ENCODE measurements at regions not wholly inside any gene's neighbourhood (a gene's known extent, or its start where the extent isn't known, plus 50 kb on each side); places are given as distances from the start of the nearest gene placed in this dataset.

- H3K27me3 ChIP-seq: no peaks in the 10 kb centered on the region
- no peak for DNase-seq (ENCODE audit: low spot score)
- no peak overlapping the region for H3K4me3 ChIP-seq
- H3K36me3 ChIP-seq (replicated peaks; ENCODE audit: insufficient read depth, low read depth): no peaks in the 10 kb centered on the region
- no peak overlapping the region for H3K27ac ChIP-seq
- no peak overlapping the region for H3K4me2 ChIP-seq
- H4K20me1 ChIP-seq (ENCODE audit: insufficient read depth, poor library complexity, severe bottlenecking): no peaks in the 10 kb centered on the region
- no peaks in the 10 kb centered on the region for H3K9me2 ChIP-seq (replicated peaks; ENCODE audit: insufficient read depth)
- no peaks in the 10 kb centered on the region for H3K9me3 ChIP-seq (ENCODE audit: low read depth)
- TF ChIP-seq CTCF (IDR thresholded peaks at IDR 0.05; ENCODE audit: poor library complexity): no peak
- TF ChIP-seq EZH2 (IDR thresholded peaks at IDR 0.05; ENCODE audit: borderline replicate concordance): no peak
- no peak for TF ChIP-seq EZH2phosphoT487 (IDR thresholded peaks at IDR 0.05; ENCODE audit: low read depth, severe bottlenecking, unreplicated experiment)
- H3K4me1 ChIP-seq (ENCODE audit: insufficient read depth): no peaks in the 10 kb centered on the region
- H3K79me2 ChIP-seq: no peaks in the 10 kb centered on the region
- WGBS (ENCODE audit: low lambda C conversion rate, missing lambda C conversion rate): 66% methylated on average over 3 of the region's 3 CpGs
- no peak overlapping the region for H2AFZ ChIP-seq
Measured at GRCh38 chr10:56785292-56785691, 424.2 kb upstream of the ZWINT start.

GRCh38 chr10:56782503-56782902 is 421.4 kb upstream of the ZWINT start:
- no peaks in the 10 kb centered on the region for H3K4me1 ChIP-seq (ENCODE audit: insufficient read depth)
- DNase-seq (ENCODE audit: low spot score): no peak
- TF ChIP-seq EZH2 (IDR thresholded peaks at IDR 0.05; ENCODE audit: borderline replicate concordance) (no peak), CTCF (IDR thresholded peaks at IDR 0.05; ENCODE audit: poor library complexity) (no peak), EZH2phosphoT487 (IDR thresholded peaks at IDR 0.05; ENCODE audit: low read depth, severe bottlenecking, unreplicated experiment) (no peak)
- H2AFZ ChIP-seq: no peak overlapping the region
- H3K36me3 ChIP-seq (replicated peaks; ENCODE audit: insufficient read depth, low read depth): no peaks in the 10 kb centered on the region
- H3K79me2 ChIP-seq: no peaks in the 10 kb centered on the region
- no peak overlapping the region for H3K4me2 ChIP-seq
- no peaks in the 10 kb centered on the region for H3K9me3 ChIP-seq (ENCODE audit: low read depth)
- H4K20me1 ChIP-seq (ENCODE audit: insufficient read depth, poor library complexity, severe bottlenecking): no peaks in the 10 kb centered on the region
- no peaks in the 10 kb centered on the region for H3K27me3 ChIP-seq
- no peaks in the 10 kb centered on the region for H3K9me2 ChIP-seq (replicated peaks; ENCODE audit: insufficient read depth)
- no peak overlapping the region for H3K4me3 ChIP-seq
- no peak overlapping the region for H3K27ac ChIP-seq
- 66% methylated on average over 4 of the region's 4 CpGs for WGBS (ENCODE audit: low lambda C conversion rate, missing lambda C conversion rate)

- WGBS (ENCODE audit: low lambda C conversion rate, missing lambda C conversion rate): 65% methylated on average over 1 of the region's 1 CpG
- Histone ChIP-seq H3K9me2 (replicated peaks; ENCODE audit: insufficient read depth) (no peaks in the 10 kb centered on the region), H4K20me1 (ENCODE audit: insufficient read depth, poor library complexity, severe bottlenecking) (no peaks in the 10 kb centered on the region), H3K36me3 (replicated peaks; ENCODE audit: insufficient read depth, low read depth) (no peaks in the 10 kb centered on the region), H2AFZ (no peak overlapping the region), H3K4me2 (no peak overlapping the region), H3K27me3 (no peaks in the 10 kb centered on the region), H3K4me3 (no peak overlapping the region), H3K79me2 (no peaks in the 10 kb centered on the region), H3K9me3 (ENCODE audit: low read depth) (no peaks in the 10 kb centered on the region), H3K27ac (no peak overlapping the region), H3K4me1 (ENCODE audit: insufficient read depth) (no peaks in the 10 kb centered on the region)
- DNase-seq (ENCODE audit: low spot score): no peak
- no peak for TF ChIP-seq CTCF (IDR thresholded peaks at IDR 0.05; ENCODE audit: poor library complexity)
- no peak for TF ChIP-seq EZH2phosphoT487 (IDR thresholded peaks at IDR 0.05; ENCODE audit: low read depth, severe bottlenecking, unreplicated experiment)
- no peak for TF ChIP-seq EZH2 (IDR thresholded peaks at IDR 0.05; ENCODE audit: borderline replicate concordance)
Measured at GRCh38 chr10:56771343-56771742, 410.3 kb upstream of the ZWINT start.

GRCh38 chr10:56763090-56763489 is 402.0 kb upstream of the ZWINT start:
- Histone ChIP-seq H3K36me3 (replicated peaks; ENCODE audit: insufficient read depth, low read depth) (no peaks in the 10 kb centered on the region), H3K79me2 (no peaks in the 10 kb centered on the region), H4K20me1 (ENCODE audit: insufficient read depth, poor library complexity, severe bottlenecking) (no peaks in the 10 kb centered on the region), H3K9me3 (ENCODE audit: low read depth) (no peaks in the 10 kb centered on the region), H3K4me3 (no peak overlapping the region), H3K27me3 (no peaks in the 10 kb centered on the region), H3K27ac (no peak overlapping the region), H3K4me1 (ENCODE audit: insufficient read depth) (no peaks in the 10 kb centered on the region), H2AFZ (no peak overlapping the region), H3K9me2 (replicated peaks; ENCODE audit: insufficient read depth) (no peaks in the 10 kb centered on the region), H3K4me2 (no peak overlapping the region)
- TF ChIP-seq CTCF (IDR thresholded peaks at IDR 0.05; ENCODE audit: poor library complexity): no peak
- no peak for TF ChIP-seq EZH2 (IDR thresholded peaks at IDR 0.05; ENCODE audit: borderline replicate concordance)
- no peak for TF ChIP-seq EZH2phosphoT487 (IDR thresholded peaks at IDR 0.05; ENCODE audit: low read depth, severe bottlenecking, unreplicated experiment)
- WGBS (ENCODE audit: low lambda C conversion rate, missing lambda C conversion rate): 79% methylated on average over 2 of the region's 2 CpGs
- no peak for DNase-seq (ENCODE audit: low spot score)

Data from hepatocyte (in vitro differentiated cells).